WERI-Rb-1 (cell line): ENCODE measurements at regions not wholly inside any gene's neighbourhood (a gene's known extent, or its start where the extent isn't known, plus 50 kb on each side); places are given as distances from the start of the nearest gene placed in this dataset.

Source experiments
- DNase-seq: peaks from one replicate; pipeline ENCODE4 v3.0.0-alpha.2; 2020
- H3K27ac ChIP-seq: fragments of 250-450 bp; sonication (Bioruptor Pico); 2 replicates; pipeline ENCODE4 v1.5.1; 2020; ENCODE audit warnings: mild to moderate bottlenecking, moderate library complexity
- H3K27me3 ChIP-seq: fragments of 250-450 bp; sonication (Bioruptor Pico); 2 replicates; pipeline ENCODE4 v1.5.1; 2021; ENCODE audit warnings: mild to moderate bottlenecking, low read depth, moderate library complexity; ENCODE audit not compliant: insufficient read depth, severe bottlenecking
- H3K36me3 ChIP-seq: fragments of 250-450 bp; sonication (Bioruptor Pico); 2 replicates; pipeline ENCODE4 v1.5.1; 2020; ENCODE audit warnings: mild to moderate bottlenecking, moderate library complexity
- H3K4me3 ChIP-seq: 2 replicates; pipeline ENCODE4 v1.5.1; 2011; ENCODE audit warnings: low read depth, mild to moderate bottlenecking, control low read depth, low read length
- H3K9me3 ChIP-seq: fragments of 250-450 bp; sonication (Bioruptor Pico); 2 replicates; pipeline ENCODE4 v1.5.1; 2021; ENCODE audit warnings: mild to moderate bottlenecking, moderate library complexity; ENCODE audit not compliant: severe bottlenecking
- CTCF ChIP-seq: IDR thresholded peaks from 2 replicates; pipeline ENCODE4 v1.5.1; 2011; ENCODE audit warnings: low read depth, mild to moderate bottlenecking, control low read depth, inconsistent platforms, low read length

DNA sequence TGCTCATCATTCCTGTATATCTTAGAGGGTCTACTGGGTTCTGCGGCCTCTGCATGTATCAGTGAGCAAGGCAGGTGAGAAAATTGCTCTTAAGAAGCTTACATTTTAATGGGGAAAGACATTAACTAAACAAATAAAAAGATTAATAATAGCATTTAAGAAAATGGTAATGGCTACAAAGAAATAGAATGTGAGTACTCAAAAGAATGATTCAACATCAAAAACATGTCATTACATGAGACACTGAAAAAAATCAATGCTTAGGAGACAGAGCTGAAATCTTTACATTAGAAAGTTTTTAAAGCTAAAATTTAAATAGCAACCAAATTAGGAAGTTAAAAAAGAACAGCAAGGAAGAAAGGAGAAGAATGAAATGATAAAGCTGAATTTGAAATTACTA, 146.9 kb upstream of the PHACTR1 start:
- no peak overlapping the region for H3K27ac ChIP-seq
- H3K9me3 ChIP-seq = no peaks in the 10 kb centered on the region
- DNase-seq = no peak
- no peak overlapping the region for H3K4me3 ChIP-seq
- no peaks in the 10 kb centered on the region for H3K36me3 ChIP-seq
- no peak for TF ChIP-seq CTCF
- H3K27me3 ChIP-seq = no peaks in the 10 kb centered on the region

DNA sequence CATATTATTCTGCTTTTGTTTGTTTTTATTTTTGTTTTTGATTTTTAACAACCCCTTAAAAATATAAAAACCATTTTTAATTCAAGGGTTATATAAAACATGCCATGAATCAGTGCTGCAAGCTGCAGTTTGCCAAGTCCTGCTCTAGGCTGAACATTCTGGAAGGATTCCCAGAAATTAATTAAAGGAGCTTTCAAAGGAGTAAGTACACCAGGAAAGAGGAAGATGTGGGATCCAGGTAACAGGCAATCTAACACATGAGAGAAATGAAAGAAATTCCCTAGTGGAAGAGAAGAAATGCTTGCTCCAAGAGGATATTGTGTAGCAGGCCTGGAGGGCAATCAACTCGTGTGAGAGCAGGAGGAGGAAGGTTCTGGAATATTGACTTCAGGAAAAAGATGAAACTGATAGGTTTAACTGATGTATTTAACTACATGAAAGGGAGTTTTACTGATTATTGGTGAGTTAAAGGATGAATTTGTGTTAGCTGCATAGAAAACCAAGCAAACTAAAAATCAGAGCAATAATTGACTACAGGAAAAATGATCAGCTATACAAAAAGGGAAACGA, 146.0 kb upstream of the PHACTR1 start:
- TF ChIP-seq CTCF = no peak
- no peak overlapping the region for H3K4me3 ChIP-seq
- H3K9me3 ChIP-seq = no peaks in the 10 kb centered on the region
- no peaks in the 10 kb centered on the region for H3K27me3 ChIP-seq
- no peak overlapping the region for H3K27ac ChIP-seq
- DNase-seq = no peak
- no peaks in the 10 kb centered on the region for H3K36me3 ChIP-seq

GRCh38 chr6:12572896-12573827, 143.4 kb upstream of the PHACTR1 start:
- H3K27ac ChIP-seq = no peak overlapping the region
- no peaks in the 10 kb centered on the region for H3K9me3 ChIP-seq
- H3K27me3 ChIP-seq = no peaks in the 10 kb centered on the region
- H3K4me3 ChIP-seq = no peak overlapping the region
- DNase-seq = no peak
- no peak for TF ChIP-seq CTCF
- H3K36me3 ChIP-seq = no peaks in the 10 kb centered on the region

- no peak for TF ChIP-seq CTCF
- Histone ChIP-seq H3K27ac (no peak overlapping the region), H3K36me3 (no peaks in the 10 kb centered on the region), H3K4me3 (no peak overlapping the region), H3K27me3 (no peaks in the 10 kb centered on the region), H3K9me3 (no peaks in the 10 kb centered on the region)
- DNase-seq = no peak
Measured at GRCh38 chr6:12575961-12576360, 140.6 kb upstream of the PHACTR1 start.

- no peaks in the 10 kb centered on the region for H3K36me3 ChIP-seq
- no peak for TF ChIP-seq CTCF
- no peak overlapping the region for H3K4me3 ChIP-seq
- H3K27me3 ChIP-seq = no peaks in the 10 kb centered on the region
- H3K27ac ChIP-seq = no peak overlapping the region
- H3K9me3 ChIP-seq = no peaks in the 10 kb centered on the region
- no peak for DNase-seq
Measured at GRCh38 chr6:12576389-12576788, 140.2 kb upstream of the PHACTR1 start.
